BLaER1 treated with 17β-estradiol and CSF1 and Interleukin-3, amounts not matched to agents 10 nM and 100 nM (cell line): ENCODE measurements at regions not wholly inside any gene's neighbourhood (a gene's known extent, or its start where the extent isn't known, plus 50 kb on each side); places are given as distances from the start of the nearest gene placed in this dataset.

ENCODE experiments used
- H3K27ac ChIP-seq, 11 experiments: shearing (Covaris generic); formaldehyde crosslinking; 2 replicates each; pipeline ENCODE4 v1.8.1; 2022
- H3K27me3 ChIP-seq, 11 experiments: shearing (Covaris generic); formaldehyde crosslinking; 2 replicates each; pipeline ENCODE4 v1.8.1; 2022
- H3K36me3 ChIP-seq, 11 experiments: shearing (Covaris generic); formaldehyde crosslinking; 2 replicates each; pipeline ENCODE4 v1.8.1; 2022
- H3K4me1 ChIP-seq, 10 experiments: shearing (Covaris generic); formaldehyde crosslinking; 2 replicates each; pipeline ENCODE4 v1.8.1; 2022
- H3K4me2 ChIP-seq, 11 experiments: shearing (Covaris generic); formaldehyde crosslinking; 2 replicates each; pipeline ENCODE4 v1.8.1; 2022
- H3K4me3 ChIP-seq, 10 experiments: shearing (Covaris generic); formaldehyde crosslinking; 2 replicates each; pipeline ENCODE4 v1.8.1; 2022
- H3K9ac ChIP-seq, 11 experiments: shearing (Covaris generic); formaldehyde crosslinking; 2 replicates each; pipeline ENCODE4 v1.8.1; 2022
- H3K9me3 ChIP-seq, 11 experiments: shearing (Covaris generic); formaldehyde crosslinking; replicated peaks in 1 of 11; 2 replicates each; pipeline ENCODE4 v1.8.1; 2022
- H4K20me1 ChIP-seq, 11 experiments: shearing (Covaris generic); formaldehyde crosslinking; 2 replicates each; pipeline ENCODE4 v1.8.1; 2022
- Cebpa-rat ChIP-seq, 11 experiments: shearing (Covaris generic); IDR thresholded peaks; 2 replicates each; pipeline ENCODE4 v1.8.1; 2022

- no peak overlapping the region for H3K4me2 ChIP-seq
- no peak overlapping the region for H3K9ac ChIP-seq
- no peak overlapping the region for H3K27ac ChIP-seq
- H3K27me3 ChIP-seq: no peaks in the 10 kb centered on the region
- no peaks in the 10 kb centered on the region for H3K4me1 ChIP-seq
- H3K4me3 ChIP-seq: no peak overlapping the region
- H4K20me1 ChIP-seq: no peaks in the 10 kb centered on the region
- peaks cover 0 to 23% (median 0%) of the 10 kb centered on the region in 11 experiments; a peak in 4 of 22 replicates for H3K9me3 ChIP-seq
- H3K36me3 ChIP-seq: no peaks in the 10 kb centered on the region
- no peak for TF ChIP-seq Cebpa-rat (IDR thresholded peaks at IDR 0.05)
Observed at GRCh38 chr10:128900456-128900855, 566.6 kb upstream of the MGMT start.

- Histone ChIP-seq H3K4me3 (no peak overlapping the region), H3K4me1 (no peaks in the 10 kb centered on the region), H4K20me1 (no peaks in the 10 kb centered on the region), H3K4me2 (no peak overlapping the region), H3K9me3 (peaks cover 0 to 23% (median 0%) of the 10 kb centered on the region in 11 experiments; a peak in 4 of 22 replicates), H3K9ac (no peak overlapping the region), H3K27me3 (no peaks in the 10 kb centered on the region), H3K27ac (no peak overlapping the region), H3K36me3 (no peaks in the 10 kb centered on the region)
- no peak for TF ChIP-seq Cebpa-rat (IDR thresholded peaks at IDR 0.05)
Observed at GRCh38 chr10:128901236-128901635, 565.8 kb upstream of the MGMT start.

DNA sequence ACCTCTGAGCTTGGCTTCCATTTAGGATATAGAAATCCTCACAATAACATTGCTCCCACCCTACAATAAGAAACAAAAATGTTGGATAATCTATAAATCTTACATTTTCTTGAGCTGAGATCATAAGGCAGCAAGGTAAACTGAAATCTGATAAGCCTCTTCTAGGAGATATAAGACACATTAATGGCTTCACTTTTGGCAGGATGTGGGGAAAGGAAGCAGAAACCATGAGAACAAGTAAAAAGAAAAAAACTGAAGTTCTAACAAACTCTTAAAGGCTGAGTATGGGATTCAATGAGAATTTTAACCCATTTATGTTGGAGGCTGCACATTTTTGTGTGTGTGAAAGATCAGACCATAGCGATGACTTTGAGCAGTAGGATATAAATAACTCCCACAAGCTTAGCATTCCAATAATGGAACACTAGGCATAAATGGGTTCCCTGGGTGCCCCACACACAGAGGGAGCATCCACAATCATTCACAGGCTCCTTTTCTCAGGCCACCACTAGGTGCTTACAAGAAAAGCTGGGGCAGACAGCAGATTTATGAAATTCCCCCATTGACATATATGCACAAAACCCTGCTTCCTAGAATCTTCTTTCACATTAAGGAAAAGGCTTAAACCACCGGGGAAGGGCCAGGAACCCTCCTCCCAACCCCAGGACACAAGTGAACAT, 564.9 kb upstream of the MGMT start:
- Histone ChIP-seq H4K20me1 (no peaks in the 10 kb centered on the region), H3K9ac (no peak overlapping the region), H3K9me3 (peaks cover 0 to 23% (median 0%) of the 10 kb centered on the region in 11 experiments; a peak in 4 of 22 replicates), H3K27me3 (no peaks in the 10 kb centered on the region), H3K36me3 (no peaks in the 10 kb centered on the region), H3K4me1 (peaks cover 0 to 4% (median 2%) of the 10 kb centered on the region in 10 experiments; a peak in 11 of 20 replicates), H3K4me2 (no peak overlapping the region), H3K4me3 (no peak overlapping the region), H3K27ac (no peak overlapping the region)
- no peak for TF ChIP-seq Cebpa-rat (IDR thresholded peaks at IDR 0.05)

GRCh38 chr10:128907155-128907941, 559.7 kb upstream of the MGMT start:
- no peak for TF ChIP-seq Cebpa-rat (IDR thresholded peaks at IDR 0.05)
- Histone ChIP-seq H4K20me1 (no peaks in the 10 kb centered on the region), H3K27ac (peak overlapping the region in 10 of 11 experiments; percentile 25 to 65 (median 54); a peak in 19 of 22 replicates), H3K27me3 (no peaks in the 10 kb centered on the region), H3K36me3 (no peaks in the 10 kb centered on the region), H3K4me2 (peak overlapping the region; percentile 34 to 69 (median 44); a peak in 20 of 22 replicates), H3K4me1 (peaks cover 13 to 24% (median 18%) of the 10 kb centered on the region in 10 experiments), H3K9me3 (no peaks in the 10 kb centered on the region), H3K9ac (peak overlapping the region in 3 of 11 experiments; percentile 1 to 46 (median 28); a peak in 3 of 22 replicates), H3K4me3 (no peak overlapping the region)

GRCh38 chr10:128908099-128908498, 558.9 kb upstream of the MGMT start:
- H3K4me1 ChIP-seq: peaks cover 13 to 24% (median 18%) of the 10 kb centered on the region in 10 experiments
- H3K4me2 ChIP-seq: peak overlapping the region; percentile 34 to 69 (median 44)
- no peak overlapping the region for H3K4me3 ChIP-seq
- H3K27me3 ChIP-seq: no peaks in the 10 kb centered on the region
- H3K9ac ChIP-seq: peak overlapping the region in 5 of 11 experiments; percentile 1 to 46 (median 23); a peak in 4 of 22 replicates
- TF ChIP-seq Cebpa-rat (IDR thresholded peaks at IDR 0.05): peak in 2 of 11 experiments; percentile 35 to 57; a peak in 2 of 22 replicates
- no peaks in the 10 kb centered on the region for H3K9me3 ChIP-seq
- H4K20me1 ChIP-seq: no peaks in the 10 kb centered on the region
- H3K27ac ChIP-seq: peak overlapping the region; percentile 2 to 65 (median 53); a peak in 20 of 22 replicates
- H3K36me3 ChIP-seq: no peaks in the 10 kb centered on the region

DNA sequence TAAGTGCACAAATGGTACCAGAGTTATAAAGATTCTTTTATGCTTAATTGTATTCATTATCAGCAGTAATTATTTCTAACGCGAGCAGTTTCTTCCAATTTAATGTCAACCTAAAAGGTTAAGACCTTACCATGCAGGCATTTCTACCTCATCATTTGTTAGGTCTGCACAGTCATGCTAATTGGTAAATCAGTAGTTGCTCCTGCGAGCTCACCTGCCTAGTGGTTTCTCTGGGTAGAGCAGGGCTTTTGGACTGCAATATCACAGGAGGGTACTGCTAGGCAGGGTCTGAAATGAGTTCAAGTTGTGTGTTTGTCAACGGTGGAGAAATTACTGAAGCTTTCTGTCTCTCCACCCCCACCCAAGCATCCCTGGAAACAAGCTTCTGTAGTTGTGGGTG, 558.5 kb upstream of the MGMT start:
- no peaks in the 10 kb centered on the region for H3K27me3 ChIP-seq
- H3K27ac ChIP-seq: peak overlapping the region; percentile 2 to 65 (median 53); a peak in 19 of 22 replicates
- peak overlapping the region; percentile 34 to 69 (median 44); a peak in 21 of 22 replicates for H3K4me2 ChIP-seq
- H3K4me3 ChIP-seq: no peak overlapping the region
- no peak for TF ChIP-seq Cebpa-rat (IDR thresholded peaks at IDR 0.05)
- H3K9ac ChIP-seq: peak overlapping the region in 2 of 11 experiments; percentile 12 to 46; a peak in 1 of 22 replicates
- no peaks in the 10 kb centered on the region for H4K20me1 ChIP-seq
- peaks cover 13 to 24% (median 18%) of the 10 kb centered on the region in 10 experiments for H3K4me1 ChIP-seq
- H3K9me3 ChIP-seq: no peaks in the 10 kb centered on the region
- no peaks in the 10 kb centered on the region for H3K36me3 ChIP-seq

DNA sequence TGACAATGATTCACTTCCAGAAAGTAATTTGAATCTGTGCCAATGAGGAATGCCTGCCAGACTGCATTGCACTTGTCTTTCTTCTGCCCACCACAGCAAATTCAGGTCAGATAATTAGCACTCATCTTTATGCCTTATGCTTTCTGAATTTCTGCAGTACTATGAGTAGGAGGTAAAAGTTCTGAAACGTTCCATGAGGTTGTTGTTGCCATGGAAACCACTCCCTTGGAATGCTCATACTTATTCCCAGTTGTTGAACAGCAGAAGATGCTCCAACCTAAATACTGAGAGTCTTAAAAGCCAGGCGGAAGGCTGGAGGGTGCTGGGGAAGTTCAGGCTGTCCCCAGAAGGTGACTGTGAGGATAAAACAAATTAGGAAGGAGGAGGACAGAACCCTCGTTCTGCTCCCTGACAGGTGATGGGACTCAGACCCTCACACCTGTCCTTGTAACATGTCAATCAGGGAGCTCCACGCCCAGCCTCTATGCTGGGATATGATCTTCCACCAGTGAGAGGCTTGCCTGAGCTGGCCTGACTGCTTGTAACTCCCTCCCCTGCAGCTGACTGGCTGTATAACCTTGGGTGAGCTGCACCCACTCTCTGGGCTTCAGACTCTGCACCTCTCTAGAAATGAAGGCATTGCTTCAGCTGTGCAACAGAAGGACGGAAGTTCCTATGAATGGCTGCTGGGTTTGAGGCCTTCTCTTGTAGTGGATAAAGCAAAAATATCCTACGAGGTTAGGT, 554.3 kb upstream of the MGMT start:
- Histone ChIP-seq H3K4me2 (no peak overlapping the region), H3K36me3 (no peaks in the 10 kb centered on the region), H3K27ac (no peak overlapping the region), H3K4me3 (no peak overlapping the region), H3K4me1 (peaks cover 10 to 15% (median 12%) of the 10 kb centered on the region in 10 experiments), H3K9ac (no peak overlapping the region), H4K20me1 (no peaks in the 10 kb centered on the region), H3K27me3 (no peaks in the 10 kb centered on the region), H3K9me3 (no peaks in the 10 kb centered on the region)
- no peak for TF ChIP-seq Cebpa-rat (IDR thresholded peaks at IDR 0.05)

- H3K4me1 ChIP-seq: no peaks in the 10 kb centered on the region
- H3K27me3 ChIP-seq: no peaks in the 10 kb centered on the region
- no peak overlapping the region for H3K4me2 ChIP-seq
- TF ChIP-seq Cebpa-rat (IDR thresholded peaks at IDR 0.05): no peak
- no peaks in the 10 kb centered on the region for H3K9me3 ChIP-seq
- no peak overlapping the region for H3K27ac ChIP-seq
- H3K4me3 ChIP-seq: no peak overlapping the region
- H4K20me1 ChIP-seq: no peaks in the 10 kb centered on the region
- H3K9ac ChIP-seq: no peak overlapping the region
- no peaks in the 10 kb centered on the region for H3K36me3 ChIP-seq
Observed at GRCh38 chr10:128914681-128915080, 552.4 kb upstream of the MGMT start.

- Histone ChIP-seq H3K27ac (no peak overlapping the region), H3K9ac (no peak overlapping the region), H3K4me2 (no peak overlapping the region), H3K4me3 (no peak overlapping the region), H3K9me3 (no peaks in the 10 kb centered on the region), H4K20me1 (no peaks in the 10 kb centered on the region), H3K27me3 (no peaks in the 10 kb centered on the region), H3K36me3 (no peaks in the 10 kb centered on the region), H3K4me1 (no peaks in the 10 kb centered on the region)
- TF ChIP-seq Cebpa-rat (IDR thresholded peaks at IDR 0.05): no peak
Observed at GRCh38 chr10:128915630-128916029, 551.4 kb upstream of the MGMT start.
